Posterior cingulate gyrus (tissue), 11 donors: ENCODE measurements at regions not wholly inside any gene's neighbourhood (a gene's known extent, or its start where the extent isn't known, plus 50 kb on each side); places are given as distances from the start of the nearest gene placed in this dataset.
"Not testable (repeated sequence)": the region's sequence is repeated elsewhere in the genome, so short reads cannot be mapped to it uniquely, and the experiment has no call there.

Experiments used
- DNase-seq, 10 donors: peaks; one replicate each; pipeline versions ENCODE4 v3.0.0 to v3.0.0-alpha.2; 2020 to 2021; ENCODE audit warnings: mixed read lengths in 3 of 10
- intact Hi-C: fragments of 100-400 bp; cut with DNase I; formaldehyde crosslinking; loops from one replicate; pipeline ENCODE4 v1.15.1; 2023

DNA sequence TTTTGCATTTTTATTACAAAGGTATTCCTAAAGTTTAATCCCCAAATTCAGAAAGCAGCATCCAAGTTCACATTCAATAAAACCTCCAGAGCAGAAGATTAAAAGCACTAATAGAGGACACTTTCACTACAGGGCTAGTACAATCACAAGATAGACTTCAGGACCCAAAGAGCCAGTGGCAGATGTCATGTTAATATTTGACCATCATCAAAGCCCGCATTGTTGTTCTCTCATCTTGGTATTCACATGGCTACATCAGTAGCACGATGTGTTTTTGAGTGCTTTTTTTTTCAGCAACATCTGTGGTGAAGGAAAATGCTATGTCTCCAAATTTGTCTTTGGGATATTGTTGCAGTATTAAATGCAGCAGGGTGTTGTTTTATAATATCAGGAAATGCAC lies 134.3 kb downstream of the ARL4A start:
- intact Hi-C loops: no loop called here
- no peak for DNase-seq

DNA sequence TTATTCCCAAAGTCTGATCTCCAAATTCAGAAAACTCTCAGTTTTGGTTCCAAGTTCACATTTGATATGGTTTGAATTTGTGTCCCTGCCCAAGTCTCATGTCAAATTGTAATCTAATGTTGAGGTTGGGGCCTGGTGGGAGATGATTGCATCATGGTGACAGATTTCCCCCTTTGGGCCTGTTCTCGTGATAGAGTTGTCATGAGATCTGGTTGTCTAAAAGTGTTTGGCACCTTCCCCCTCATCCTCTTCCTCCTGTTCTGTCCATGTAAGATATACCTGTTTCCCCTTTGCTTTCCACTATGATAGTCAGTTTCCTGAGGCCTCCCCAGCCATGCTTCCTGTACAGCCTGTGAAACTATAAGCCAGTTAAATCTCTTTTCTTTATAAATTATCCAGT lies 138.6 kb downstream of the ARL4A start:
- intact Hi-C loops: no loop called here
- no peak for DNase-seq

DNA sequence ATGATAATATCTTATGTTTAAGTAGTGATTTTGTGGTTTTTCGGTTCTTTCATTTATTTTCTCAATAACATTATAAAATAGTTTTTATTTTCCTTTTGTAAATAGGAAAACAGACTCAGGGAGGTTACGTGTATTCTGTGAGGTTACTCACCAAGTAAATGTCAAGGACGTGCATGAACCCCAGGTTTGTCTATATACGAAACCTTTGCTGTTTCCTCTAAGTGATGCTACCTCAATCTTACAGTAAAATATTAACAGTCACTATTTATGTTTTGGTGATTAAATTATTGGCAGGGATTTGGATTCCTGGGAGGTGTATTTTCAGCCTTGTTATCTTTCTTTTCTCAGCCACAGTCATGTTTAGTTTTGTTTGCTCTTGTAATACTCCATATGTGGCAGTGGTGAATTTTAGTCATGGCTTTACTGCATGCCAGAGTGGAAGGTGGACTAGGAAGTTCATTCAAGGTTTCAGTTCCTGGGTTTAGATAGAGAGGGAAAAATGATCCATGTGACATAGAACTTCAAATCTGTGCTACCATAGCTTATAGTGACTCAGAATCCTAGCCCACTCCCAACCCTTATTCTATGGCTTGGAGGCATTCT lies 139.9 kb downstream of the ARL4A start:
- intact Hi-C loops: no loop called here
- no peak for DNase-seq

DNA sequence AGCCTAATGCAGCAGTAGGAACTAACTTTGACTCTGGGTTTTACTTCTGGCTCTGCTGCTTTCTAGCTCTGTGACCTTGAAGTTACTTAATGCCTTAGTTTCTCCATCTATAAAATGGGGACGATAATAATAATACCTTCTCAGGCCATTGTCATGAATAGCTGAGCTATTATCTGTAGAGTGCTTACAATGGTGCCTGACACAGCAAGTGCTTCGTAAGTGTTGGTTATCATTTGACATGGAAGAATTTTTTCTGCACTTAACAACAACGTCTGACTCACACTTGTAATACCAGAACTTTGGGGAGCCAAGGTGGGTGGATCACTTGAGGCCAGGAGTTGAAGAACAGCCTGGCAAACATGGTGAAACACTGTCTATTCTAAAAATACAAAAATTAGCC lies 140.5 kb downstream of the ARL4A start:
- no peak for DNase-seq
- intact Hi-C loops: no loop called here

DNA sequence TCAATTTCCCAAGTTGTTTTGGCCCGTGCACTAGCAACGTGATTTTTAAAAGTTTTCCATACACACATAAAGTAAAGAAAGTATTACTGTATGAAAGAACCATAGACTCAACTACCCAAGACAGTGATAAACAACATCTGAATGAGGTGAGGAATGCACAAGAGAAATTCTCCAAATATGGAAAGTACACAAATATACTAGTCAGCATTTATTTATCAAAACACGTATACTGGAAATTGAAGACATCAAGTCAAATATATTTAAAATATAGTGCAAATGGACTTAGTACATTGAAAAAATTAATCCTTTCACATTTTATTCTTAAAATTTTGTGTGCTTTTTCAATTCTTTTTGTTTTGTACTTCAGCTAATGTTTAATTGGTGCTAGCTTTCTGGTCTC lies 143.6 kb downstream of the ARL4A start:
- no peak for DNase-seq
- intact Hi-C loops: no loop called here

DNA sequence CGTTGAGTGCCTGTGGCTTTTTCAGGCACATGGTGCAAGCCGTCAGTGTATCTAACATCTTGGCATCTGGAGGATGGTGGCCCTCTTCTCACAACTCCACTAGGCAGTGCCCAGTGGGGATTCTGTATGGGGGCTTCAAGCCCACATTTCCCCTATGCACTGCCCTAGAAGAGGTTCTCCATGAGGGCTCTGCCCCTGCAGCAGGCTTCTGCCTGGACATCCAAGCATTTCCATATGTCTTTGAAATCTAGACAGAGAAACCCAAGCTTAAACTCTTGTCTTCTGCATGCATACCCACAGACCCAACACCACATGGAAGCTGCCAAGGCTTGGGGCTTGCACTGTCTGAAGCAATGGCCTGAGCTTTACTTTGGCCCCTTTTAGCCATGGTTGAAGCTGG lies 146.4 kb downstream of the ARL4A start:
- intact Hi-C loops: no loop called here
- DNase-seq: no peak

DNA sequence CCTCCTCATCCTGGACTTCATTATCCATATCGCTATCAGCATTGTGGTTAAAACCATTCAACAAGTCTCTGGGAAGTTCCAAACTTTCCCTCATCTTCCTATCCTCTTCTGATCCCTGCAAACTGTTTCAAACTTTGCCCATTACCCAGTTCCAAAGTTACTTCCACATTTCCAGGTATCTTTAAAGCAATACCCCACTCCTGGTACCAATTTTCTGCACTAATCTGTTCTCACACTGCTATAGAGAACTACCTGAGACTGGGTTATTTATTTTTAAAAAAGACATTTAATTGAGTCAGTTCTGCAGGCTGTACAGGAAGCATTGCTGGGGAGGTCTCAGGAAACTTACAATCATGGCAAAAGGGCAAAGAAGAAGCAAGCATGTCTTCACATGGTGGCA lies 147.3 kb downstream of the ARL4A start:
- intact Hi-C loops: no loop called here
- DNase-seq: no peak

DNA sequence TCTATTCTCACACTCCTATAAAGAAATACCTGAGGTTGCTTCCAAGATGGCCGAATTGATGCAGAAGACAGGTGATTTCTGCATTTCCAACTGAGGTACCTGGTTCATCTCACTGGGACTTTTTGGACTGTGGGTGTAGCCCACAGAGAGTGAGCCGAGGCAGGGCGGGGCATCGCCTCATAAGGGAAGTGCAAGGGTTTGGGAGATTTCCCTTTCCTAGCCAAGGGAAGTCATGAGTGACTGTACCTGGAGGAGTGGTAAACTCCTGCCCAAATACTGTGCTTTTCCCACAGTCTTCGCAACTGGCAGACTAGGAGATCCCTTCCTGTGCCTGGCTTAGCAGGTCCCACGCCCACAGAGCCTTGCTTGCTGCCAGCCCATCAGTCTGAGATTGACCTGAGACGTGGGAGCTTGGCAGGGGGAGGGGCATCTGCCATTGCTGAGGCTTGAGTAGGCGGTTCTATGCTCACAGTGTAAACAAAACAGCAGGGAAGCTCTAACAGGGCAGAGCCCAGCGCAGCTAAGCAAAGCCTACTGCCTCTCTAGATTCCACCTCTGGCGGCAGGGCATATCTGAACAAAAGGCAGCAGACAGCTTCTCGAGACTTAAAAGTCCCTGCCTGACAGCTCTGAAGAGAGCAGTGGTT lies 152.2 kb downstream of the ARL4A start:
- no peak for DNase-seq
- intact Hi-C loops: no loop called here

DNA sequence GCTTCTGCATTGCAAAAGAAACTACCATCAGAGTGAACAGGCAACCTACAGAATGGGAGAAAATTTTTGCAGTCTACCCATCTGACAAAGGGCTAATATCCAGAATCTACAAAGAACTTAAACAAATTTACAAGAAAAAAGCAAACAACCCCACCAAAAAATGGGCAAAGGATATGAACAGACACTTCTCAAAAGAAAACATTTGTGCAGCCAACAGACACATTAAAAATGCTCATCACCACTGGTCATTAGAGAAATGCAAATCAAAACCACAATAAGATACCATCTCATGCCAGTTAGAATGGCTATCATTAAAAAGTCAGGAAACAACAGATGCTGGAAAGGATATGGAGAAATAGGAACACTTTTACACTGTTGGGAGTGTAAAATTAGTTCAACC lies 157.3 kb downstream of the ARL4A start:
- intact Hi-C loops, DNase-seq: not testable (repeated sequence)

DNA sequence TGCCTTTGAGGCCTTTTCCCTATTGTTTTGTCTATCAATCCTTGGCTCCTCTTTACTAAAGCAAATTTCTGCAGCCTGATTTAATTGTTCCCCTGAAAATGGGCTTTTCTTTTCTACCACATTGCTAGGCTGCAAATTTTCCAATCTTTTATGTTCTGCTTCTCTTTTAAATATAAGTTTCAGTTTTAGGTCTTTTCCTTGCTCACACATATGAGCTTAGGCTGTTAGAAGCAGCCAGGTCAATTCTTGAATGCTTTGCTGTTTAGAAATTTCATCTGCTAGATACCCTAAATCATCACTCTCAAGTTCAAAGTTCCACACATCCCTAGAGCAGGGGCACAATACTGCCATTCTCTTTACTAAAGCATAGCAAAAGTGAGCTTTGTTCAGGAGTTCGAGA lies 159.6 kb downstream of the ARL4A start:
- DNase-seq: no peak
- intact Hi-C loops: no loop called here

DNA sequence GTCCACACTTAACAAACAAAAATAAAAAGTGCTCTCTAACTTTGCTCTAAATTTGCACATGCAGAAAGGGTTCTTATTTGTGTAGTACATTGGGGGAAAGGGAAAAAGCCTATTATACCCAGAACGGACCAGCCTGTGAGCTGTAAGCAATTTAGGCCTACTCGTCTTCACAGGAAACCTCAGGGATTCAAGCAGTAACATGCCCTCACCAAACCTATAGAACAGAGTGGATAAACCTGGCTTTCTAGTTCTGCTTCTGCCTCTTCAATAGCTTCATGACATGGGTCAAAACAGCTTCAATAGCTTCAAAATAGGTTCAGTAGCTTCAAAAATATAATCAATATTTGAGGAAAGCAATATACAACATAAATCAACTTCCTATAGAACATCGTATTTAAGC lies 163.7 kb downstream of the ARL4A start:
- DNase-seq: no peak
- intact Hi-C loops: no loop called here

DNA sequence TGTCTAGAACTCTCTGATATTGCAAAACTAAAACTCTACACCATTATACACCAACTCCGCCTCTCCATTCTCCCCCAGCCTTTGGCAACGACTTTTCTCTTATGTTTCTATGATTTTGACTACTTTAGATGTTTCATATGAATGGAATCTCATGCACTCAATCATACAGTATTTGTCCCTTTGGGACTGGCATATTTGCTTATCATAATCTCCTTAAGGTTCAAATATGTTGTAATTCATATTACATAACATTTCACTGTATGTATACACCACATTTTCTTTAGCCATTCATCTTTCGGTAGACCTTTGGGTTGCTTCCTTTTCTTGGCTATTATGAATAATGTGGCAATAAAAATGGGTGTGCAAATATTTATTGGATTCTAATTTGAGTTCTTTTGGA lies 164.4 kb downstream of the ARL4A start:
- no peak for DNase-seq
- intact Hi-C loops: no loop called here

DNA sequence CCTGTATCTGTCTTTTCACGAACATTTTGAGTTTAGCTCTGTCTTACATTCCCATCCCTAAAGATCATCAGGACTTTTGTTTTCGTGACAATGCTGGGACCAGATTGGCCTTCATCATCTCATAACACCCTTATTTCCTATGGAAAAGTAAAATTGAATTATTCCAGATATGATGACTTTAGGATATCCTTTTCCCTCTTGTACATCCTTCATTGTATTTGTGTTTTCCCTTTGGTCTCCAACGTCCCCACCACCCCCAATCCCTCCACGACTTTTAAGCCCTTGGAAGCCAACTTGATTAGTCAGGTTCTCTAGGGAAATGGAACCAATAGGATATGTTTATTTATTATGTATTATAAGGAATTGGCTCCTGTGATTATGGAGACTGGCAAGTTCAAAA lies 167.6 kb downstream of the ARL4A start:
- intact Hi-C loops: no loop called here
- no peak for DNase-seq

DNA sequence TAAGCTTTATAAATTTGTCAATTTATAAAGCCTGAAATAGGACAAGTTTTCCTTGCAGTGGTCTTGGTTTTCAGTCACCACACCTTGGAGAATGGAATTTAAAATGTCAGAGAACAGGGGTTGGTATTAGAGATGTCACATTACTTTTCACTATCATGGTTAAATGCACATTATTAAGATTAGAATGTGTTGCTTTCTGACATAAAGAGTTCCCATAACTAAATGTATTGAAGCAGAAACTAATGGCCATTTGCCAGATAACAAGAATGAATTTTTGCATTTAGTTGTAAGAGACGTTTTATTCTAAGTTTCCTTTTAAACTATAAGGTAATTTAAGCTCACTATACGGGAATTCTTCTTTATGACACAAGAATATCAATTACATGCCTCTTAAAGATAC lies 172.3 kb downstream of the ARL4A start:
- intact Hi-C loops: no loop called here
- DNase-seq: no peak

DNA sequence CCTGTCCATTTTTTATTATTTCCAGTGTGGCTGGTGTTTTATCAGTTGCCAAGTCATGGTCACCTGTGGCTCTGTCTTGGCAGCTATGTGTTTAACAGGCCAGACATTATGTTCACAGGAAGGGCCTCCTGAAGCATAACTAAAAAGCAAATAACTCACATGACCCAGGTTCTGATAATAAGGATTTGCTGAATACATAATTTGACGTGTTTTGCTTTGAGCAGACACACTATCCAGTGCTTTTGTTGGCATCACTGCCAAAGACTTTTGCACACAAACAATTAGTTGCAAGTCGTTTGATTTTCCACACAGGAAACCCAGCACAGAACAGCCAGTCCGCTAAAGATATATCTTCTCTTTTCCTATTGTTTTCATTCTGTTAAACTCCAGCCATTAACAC lies 173.6 kb downstream of the ARL4A start:
- intact Hi-C loops: no loop called here
- no peak for DNase-seq

DNA sequence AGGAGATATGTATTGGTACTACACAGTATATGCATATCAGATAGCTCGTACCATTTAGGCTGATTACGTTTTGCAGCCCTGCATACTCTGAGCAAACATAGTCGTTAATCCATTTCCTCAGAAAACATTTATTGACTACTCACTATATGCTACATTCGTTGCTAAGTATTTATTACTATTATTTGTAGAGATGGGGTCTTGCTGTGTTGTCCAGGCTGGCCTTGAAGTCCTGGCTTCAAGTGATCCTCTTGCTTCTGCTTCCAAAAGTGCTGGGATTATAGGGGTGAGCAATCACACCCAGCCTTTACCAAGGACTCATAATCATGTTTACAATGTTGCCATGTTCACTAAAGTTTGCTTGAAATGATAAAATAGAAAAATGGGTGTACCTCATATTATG lies 174.7 kb downstream of the ARL4A start:
- intact Hi-C loops: no loop called here
- no peak for DNase-seq

DNA sequence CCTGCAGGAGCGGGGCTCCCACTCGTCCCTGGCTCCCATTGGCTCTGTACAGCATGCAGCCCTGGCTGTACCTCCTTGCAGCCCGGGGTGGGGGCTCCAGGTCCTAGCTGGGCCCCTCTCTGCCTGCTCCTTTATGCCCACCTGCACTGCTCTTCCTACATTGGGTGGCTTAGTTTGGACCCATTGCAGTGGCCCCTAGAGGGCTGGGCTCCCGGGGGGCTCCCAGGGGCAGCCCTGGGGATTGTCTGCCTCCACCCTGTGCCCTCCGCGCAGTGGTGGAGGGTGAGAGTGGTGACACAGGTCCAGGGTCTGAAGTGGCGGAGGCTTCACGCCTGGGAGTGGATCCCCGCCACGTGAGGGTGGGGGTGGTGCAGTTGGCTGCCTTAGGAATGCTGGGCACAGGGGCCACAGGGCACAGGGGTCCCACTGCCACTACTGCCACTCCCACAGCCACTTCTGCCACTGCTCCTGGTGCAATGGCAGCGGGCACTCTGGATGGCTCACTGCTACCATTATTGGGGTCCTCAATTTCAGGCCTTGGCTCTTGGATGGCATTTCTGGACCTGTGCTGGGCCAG lies 177.1 kb downstream of the ARL4A start:
- intact Hi-C loops: no loop called here
- DNase-seq: peak in 1 of 10 donors; percentile 77

DNA sequence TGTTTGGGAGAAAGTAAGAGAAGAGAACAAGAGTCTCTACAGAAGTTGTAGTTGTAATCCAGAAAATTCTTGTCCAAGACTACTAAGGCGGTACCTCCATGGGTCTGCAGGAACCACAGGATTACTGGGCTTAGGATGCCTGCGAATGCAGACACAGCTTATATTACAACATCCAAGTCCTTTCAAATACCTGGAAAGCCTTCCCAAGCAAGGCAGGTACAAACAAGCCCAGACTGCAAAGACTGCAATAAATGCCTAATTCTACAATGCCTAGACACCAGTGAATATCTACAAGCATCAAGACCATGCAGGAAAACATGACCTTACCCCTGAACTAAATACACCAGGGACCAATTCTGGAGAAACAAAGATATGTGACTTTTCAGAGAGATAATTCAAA lies 178.2 kb downstream of the ARL4A start:
- intact Hi-C loops: no loop called here
- DNase-seq: no peak

DNA sequence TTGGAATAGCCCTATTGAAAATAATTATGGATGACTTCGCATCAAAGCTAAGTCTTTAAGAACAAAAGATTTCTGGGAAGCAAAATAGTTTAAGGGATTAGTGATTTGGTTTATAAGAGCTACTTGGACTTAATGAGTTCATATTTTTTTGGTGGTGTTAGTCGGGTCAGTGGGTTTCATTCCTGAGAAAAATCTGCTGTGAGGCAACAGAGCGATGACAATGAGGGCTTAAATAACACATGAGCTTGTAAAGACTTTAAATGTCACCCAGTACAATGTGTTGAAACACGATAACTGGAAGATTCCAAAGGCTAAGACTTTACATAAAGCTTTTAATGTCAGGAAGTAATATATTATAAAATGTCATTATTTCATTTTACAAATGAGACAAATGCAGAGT lies 178.8 kb downstream of the ARL4A start:
- intact Hi-C loops: no loop called here
- DNase-seq: no peak

DNA sequence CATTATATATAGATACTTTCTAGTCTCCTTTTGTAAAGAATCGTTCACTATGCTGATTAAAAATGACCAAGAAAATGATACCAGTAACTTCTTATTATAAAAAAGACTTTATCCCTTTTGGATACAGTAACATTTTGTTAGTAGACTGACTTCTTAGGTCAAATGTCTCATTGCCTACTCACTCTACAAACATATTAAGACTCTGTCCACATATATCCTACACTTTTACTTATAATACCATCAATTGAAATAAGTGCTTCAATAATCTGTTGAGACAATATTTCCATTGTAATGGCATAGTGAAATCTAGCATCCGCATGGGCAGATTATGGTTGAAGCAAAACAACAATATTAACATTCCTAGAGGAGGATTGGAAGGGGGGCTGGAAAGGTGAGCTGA lies 180.6 kb downstream of the ARL4A start:
- DNase-seq: no peak
- intact Hi-C loops: no loop called here

DNA sequence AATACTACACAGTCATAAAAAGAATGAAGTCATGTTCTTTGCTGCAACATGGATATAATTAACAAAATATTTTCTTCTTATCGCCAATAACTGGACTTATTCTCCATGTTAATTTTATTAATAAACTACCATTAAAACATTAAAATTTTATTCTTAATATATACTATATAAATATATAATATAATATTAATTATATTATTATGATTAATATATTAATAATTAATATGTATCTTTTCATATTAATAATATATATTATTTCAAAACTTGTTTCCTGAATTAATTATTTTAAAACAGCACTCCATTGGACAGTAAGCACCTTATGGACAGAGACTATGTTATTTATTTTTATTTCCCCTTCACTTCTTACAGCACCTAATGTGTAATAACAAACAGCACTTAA lies 182.8 kb downstream of the ARL4A start:
- intact Hi-C loops: no loop called here
- DNase-seq: no peak

DNA sequence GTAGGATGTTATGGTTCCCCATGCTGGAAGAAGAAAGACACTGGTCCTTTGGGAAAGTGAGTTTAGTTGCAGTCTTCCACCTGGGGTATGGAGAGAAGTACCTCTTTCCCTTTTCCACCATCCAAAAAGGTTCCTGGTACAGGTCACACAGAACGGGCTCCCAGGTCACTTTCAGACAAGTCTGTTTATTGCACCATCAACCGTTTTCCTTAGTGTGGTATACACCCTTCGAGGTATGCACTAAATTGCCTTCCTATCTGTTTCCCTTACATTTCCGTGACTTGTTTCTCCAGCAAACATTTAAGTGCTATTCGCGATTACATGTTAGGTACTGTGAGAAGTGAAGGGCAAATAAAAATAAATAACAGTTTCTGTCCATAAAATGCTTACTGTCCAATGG lies 185.1 kb downstream of the ARL4A start:
- intact Hi-C loops: no loop called here
- no peak for DNase-seq

DNA sequence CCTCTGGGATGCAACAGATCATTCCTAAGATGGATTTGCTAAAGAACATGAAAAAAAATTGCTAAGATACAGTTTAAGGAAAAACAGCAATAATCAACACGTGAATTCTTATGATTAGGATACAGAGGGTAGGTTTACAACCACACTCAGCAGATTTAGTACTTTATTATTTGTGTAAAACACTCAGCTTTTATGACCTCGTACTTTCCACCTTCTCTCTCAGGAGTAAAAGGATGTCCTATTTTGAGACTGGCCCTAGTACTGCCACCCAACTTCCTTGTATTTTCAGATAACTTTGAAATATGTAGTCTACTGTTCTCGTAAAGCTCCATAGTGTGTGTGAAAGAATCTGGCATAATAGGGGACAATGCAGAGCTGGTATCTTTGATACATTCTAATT lies 186.1 kb downstream of the ARL4A start:
- no peak for DNase-seq
- intact Hi-C loops: no loop called here
